Lower leg skin (tissue), 3 donors: ENCODE measurements at regions not wholly inside any gene's neighbourhood (a gene's known extent, or its start where the extent isn't known, plus 50 kb on each side); places are given as distances from the start of the nearest gene placed in this dataset.

Experiments
- POLR2A ChIP-seq, 2 donors: fragments of 450-650 bp; IDR thresholded peaks; one replicate each; pipeline ENCODE4 v1.6.1; 2016 to 2017; ENCODE audit warnings: antibody characterized with exemption in 2 of 2, mild to moderate bottlenecking in 1 of 2, moderate library complexity in 1 of 2
- TF ChIP-seq, protein P1 (sequence below), 3 donors: fragments of 450-650 bp; IDR thresholded peaks; one replicate each; pipeline ENCODE4 v1.5.1; 2016; ENCODE audit warnings: antibody characterized with exemption in 3 of 3, mild to moderate bottlenecking in 3 of 3, moderate library complexity in 2 of 3

DNA sequence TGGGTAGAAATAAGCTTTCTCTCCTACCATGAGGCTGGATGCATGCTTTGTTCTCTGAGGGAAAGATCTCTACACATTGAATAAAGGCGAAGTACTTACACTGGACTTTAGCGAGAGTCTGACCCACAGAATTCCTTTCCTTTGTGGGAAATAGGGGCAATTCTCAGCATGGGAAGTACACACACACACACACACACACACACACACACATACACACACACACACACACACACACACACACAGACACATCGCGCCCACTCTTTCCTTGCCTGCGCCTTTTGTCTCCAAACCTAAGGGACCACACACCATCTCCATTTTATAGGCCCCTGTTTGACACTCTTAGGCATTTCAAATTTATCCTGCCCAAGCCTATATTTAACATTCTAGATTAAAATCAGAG is 83.8 kb downstream of the LUZP4 start:
- TF ChIP-seq, protein P1, sequence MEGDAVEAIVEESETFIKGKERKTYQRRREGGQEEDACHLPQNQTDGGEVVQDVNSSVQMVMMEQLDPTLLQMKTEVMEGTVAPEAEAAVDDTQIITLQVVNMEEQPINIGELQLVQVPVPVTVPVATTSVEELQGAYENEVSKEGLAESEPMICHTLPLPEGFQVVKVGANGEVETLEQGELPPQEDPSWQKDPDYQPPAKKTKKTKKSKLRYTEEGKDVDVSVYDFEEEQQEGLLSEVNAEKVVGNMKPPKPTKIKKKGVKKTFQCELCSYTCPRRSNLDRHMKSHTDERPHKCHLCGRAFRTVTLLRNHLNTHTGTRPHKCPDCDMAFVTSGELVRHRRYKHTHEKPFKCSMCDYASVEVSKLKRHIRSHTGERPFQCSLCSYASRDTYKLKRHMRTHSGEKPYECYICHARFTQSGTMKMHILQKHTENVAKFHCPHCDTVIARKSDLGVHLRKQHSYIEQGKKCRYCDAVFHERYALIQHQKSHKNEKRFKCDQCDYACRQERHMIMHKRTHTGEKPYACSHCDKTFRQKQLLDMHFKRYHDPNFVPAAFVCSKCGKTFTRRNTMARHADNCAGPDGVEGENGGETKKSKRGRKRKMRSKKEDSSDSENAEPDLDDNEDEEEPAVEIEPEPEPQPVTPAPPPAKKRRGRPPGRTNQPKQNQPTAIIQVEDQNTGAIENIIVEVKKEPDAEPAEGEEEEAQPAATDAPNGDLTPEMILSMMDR (IDR thresholded peaks at IDR 0.05) = no peak
- TF ChIP-seq POLR2A (IDR thresholded peaks at IDR 0.05) = no peak
